Brain microvascular endothelial cell (primary cell): ENCODE measurements at regions not wholly inside any gene's neighbourhood (a gene's known extent, or its start where the extent isn't known, plus 50 kb on each side); places are given as distances from the start of the nearest gene placed in this dataset.
"Not testable (repeated sequence)": the region's sequence is repeated elsewhere in the genome, so short reads cannot be mapped to it uniquely, and the experiment has no call there.

Experiments used
- DNase-seq: peaks from one replicate; pipeline ENCODE4 v3.0.0-alpha.2; 2020
- H3K27ac ChIP-seq: fragments of 250-450 bp; sonication (Bioruptor Pico); 2 replicates; pipeline ENCODE4 v1.5.1; 2020; ENCODE audit warnings: mild to moderate bottlenecking, moderate library complexity
- H3K27me3 ChIP-seq: fragments of 250-450 bp; sonication (Bioruptor Pico); replicated peaks from 2 replicates; pipeline ENCODE4 v1.5.1; 2020; ENCODE audit warnings: mild to moderate bottlenecking
- H3K36me3 ChIP-seq: fragments of 250-450 bp; sonication (Bioruptor Pico); replicated peaks from 2 replicates; pipeline ENCODE4 v1.5.1; 2020; ENCODE audit warnings: mild to moderate bottlenecking
- H3K4me3 ChIP-seq: 2 replicates; pipeline ENCODE4 v1.5.1; 2011; ENCODE audit warnings: low read depth, mild to moderate bottlenecking, control low read depth, low read length, moderate library complexity
- in situ Hi-C: cut with HindIII; loops from 2 replicates; pipeline ENCODE4 v1.10.0; 2017; ENCODE audit warnings: low sequenced_read_pairs, low pct_ligation_motif_present
- TF ChIP-seq, protein P1 (sequence below): IDR thresholded peaks from 2 replicates; pipeline ENCODE4 v1.5.1; 2011; ENCODE audit warnings: low read depth, mild to moderate bottlenecking, moderate library complexity, low read length, control low read depth, inconsistent platforms; ENCODE audit errors: missing control alignments

DNA sequence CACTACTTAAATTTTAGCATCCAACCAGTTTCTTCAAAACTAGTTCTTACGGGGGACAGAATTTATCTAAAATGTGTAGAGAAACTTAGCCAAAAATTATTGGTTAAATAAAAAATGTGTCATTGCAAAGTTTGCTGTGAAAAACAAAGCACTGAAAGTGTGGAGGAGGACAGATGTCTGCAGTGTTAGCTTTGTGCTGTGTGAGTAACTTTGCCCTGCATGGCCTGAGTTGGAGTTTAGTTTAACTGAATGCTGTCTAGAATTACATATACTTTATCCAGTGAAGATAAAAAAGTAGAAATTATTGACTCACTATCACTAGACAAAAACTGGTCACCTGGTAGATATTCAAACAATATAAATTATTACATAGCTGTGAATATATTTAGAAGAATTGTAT, 1225.2 kb upstream of the CELF4 start:
- DNase-seq: no peak
- Histone ChIP-seq H3K36me3 (no peaks in the 10 kb centered on the region), H3K27ac (no peak overlapping the region), H3K27me3 (no peaks in the 10 kb centered on the region), H3K4me3 (no peak overlapping the region)
- in situ Hi-C loops: no loop called here
- TF ChIP-seq, protein P1, sequence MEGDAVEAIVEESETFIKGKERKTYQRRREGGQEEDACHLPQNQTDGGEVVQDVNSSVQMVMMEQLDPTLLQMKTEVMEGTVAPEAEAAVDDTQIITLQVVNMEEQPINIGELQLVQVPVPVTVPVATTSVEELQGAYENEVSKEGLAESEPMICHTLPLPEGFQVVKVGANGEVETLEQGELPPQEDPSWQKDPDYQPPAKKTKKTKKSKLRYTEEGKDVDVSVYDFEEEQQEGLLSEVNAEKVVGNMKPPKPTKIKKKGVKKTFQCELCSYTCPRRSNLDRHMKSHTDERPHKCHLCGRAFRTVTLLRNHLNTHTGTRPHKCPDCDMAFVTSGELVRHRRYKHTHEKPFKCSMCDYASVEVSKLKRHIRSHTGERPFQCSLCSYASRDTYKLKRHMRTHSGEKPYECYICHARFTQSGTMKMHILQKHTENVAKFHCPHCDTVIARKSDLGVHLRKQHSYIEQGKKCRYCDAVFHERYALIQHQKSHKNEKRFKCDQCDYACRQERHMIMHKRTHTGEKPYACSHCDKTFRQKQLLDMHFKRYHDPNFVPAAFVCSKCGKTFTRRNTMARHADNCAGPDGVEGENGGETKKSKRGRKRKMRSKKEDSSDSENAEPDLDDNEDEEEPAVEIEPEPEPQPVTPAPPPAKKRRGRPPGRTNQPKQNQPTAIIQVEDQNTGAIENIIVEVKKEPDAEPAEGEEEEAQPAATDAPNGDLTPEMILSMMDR: no peak

DNA sequence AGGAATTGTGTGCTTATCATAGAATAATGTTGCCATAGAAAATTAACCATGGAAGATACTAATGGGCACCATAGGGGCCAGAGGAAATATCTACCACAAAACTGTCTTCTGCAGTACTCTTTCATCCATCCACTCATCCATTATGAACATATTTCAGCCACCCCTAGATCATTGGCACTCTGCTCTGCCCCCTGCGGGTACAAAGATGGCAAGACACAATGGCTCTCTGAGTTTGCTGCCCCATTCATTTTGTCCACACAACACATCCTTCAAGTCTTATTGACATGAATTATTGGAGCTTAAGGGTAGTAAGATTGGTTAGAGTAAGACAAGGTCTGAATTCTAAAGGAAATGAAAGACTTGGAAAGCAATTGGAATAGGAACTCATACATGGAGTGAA, 1224.7 kb upstream of the CELF4 start:
- H3K27me3 ChIP-seq: no peaks in the 10 kb centered on the region
- DNase-seq: no peak
- no peak overlapping the region for H3K4me3 ChIP-seq
- H3K36me3 ChIP-seq: no peaks in the 10 kb centered on the region
- in situ Hi-C loops: no loop called here
- no peak overlapping the region for H3K27ac ChIP-seq
- TF ChIP-seq, protein P1: no peak

DNA sequence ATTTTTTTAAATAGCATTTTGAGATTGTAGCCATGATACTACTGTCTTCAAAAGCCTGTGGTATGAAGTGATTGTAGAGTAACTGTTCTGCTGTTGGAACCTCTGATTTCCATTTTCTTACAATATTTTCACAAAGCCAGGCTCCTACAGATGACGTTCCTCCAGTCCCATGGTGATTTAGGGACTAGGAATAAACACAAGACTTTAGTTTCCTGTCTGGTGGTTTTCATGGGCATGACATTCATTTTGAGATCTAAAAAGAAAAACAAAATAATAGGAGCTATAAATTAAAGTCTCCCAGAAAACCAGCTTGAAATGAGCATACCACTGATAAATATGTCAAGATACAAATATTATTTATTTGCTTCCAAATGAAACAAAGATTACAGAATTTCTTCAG, 1223.5 kb upstream of the CELF4 start:
- TF ChIP-seq, protein P1: no peak
- no peak for DNase-seq
- in situ Hi-C loops: no loop called here
- H3K4me3 ChIP-seq: no peak overlapping the region
- no peaks in the 10 kb centered on the region for H3K27me3 ChIP-seq
- no peak overlapping the region for H3K27ac ChIP-seq
- no peaks in the 10 kb centered on the region for H3K36me3 ChIP-seq

DNA sequence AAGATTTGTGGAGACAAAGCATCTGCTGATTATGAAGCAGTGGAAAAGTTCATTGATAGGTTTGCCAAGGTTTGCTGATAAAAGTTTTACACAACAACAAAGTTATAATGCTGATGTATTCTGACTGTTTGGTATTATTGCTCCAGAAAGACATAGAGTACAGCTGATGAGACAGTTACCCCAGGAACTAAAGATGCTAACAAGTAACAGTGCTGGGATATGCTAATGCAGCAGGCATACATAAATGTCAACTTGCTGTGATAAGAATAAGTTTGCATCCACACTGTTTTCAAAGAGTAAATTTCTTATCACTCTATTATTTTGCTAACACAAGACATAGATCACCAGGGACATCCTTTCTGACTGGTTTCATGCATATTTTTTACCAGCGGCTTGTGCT, 1221.3 kb upstream of the CELF4 start:
- in situ Hi-C loops: no loop called here
- Histone ChIP-seq H3K4me3 (no peak overlapping the region), H3K27me3 (no peaks in the 10 kb centered on the region), H3K27ac (no peak overlapping the region), H3K36me3 (no peaks in the 10 kb centered on the region)
- no peak for DNase-seq
- TF ChIP-seq, protein P1: no peak

DNA sequence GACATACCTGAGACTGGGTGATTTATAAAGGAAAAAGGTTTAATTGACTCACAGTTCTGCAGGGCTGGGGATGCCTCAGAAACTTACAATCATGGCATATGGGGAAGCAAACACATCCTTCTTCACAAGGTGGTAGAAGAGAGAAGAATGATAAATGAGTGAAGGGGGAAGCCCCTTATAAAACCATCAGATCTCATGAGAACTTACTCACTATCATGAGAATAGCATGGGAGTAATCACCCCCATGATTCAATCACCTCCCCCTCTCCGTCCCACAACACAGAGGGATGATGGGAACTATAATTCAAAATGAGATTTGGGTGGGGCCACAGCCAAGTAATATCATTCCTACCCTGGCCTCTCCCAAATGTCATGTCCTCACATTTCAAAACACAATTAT, 1206.0 kb upstream of the CELF4 start:
- H3K27me3 ChIP-seq, H3K4me3 ChIP-seq, in situ Hi-C loops, DNase-seq, H3K27ac ChIP-seq, H3K36me3 ChIP-seq: not testable (repeated sequence)

DNA sequence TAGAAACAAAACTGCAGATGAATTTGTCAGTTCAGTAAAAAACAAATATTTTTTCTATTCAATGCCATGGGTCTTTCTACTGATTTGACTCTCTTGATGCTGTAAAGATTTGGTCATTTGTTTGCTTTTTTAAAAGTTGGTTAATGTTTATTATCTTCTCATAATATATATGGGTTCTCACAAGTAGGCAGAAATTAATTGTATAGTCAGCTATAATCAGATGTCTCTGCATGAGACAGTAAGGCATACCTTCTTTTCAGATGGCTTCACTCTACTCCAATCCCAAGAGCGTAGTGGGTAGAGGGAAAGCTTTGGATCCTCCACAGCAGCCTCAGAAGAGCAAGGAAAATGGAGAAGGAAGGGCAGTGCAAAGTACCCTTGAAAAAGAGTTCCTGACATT, 1202.9 kb upstream of the CELF4 start:
- H3K4me3 ChIP-seq: no peak overlapping the region
- DNase-seq: no peak
- no peaks in the 10 kb centered on the region for H3K36me3 ChIP-seq
- in situ Hi-C loops: no loop called here
- no peak overlapping the region for H3K27ac ChIP-seq
- TF ChIP-seq, protein P1: no peak
- H3K27me3 ChIP-seq: no peaks in the 10 kb centered on the region
